Ovary (tissue), 7 donors: ENCODE measurements at regions not wholly inside any gene's neighbourhood (a gene's known extent, or its start where the extent isn't known, plus 50 kb on each side); places are given as distances from the start of the nearest gene placed in this dataset.
"Not testable (repeated sequence)": the region's sequence is repeated elsewhere in the genome, so short reads cannot be mapped to it uniquely, and the experiment has no call there.

Experiments used
- DNase-seq, 5 donors: peaks; one replicate each; pipeline ENCODE4 v3.0.0-alpha.2; 2019 to 2020
- H3K27ac ChIP-seq, 2 donors: fragments of 200-600 bp; one replicate each; pipeline versions ENCODE4 v1.5.1 to v1.8.0; 2019 to 2022
- H3K27me3 ChIP-seq: fragments of 200-600 bp; one replicate; pipeline ENCODE4 v1.8.0; 2022
- H3K36me3 ChIP-seq: fragments of 200-600 bp; sonication (generic); one replicate; pipeline ENCODE4 v1.5.1; 2019
- H3K4me1 ChIP-seq: one replicate; pipeline ENCODE4 v1.8.1; 2013; ENCODE audit warnings: mild to moderate bottlenecking, moderate library complexity; ENCODE audit not compliant: insufficient read depth
- H3K4me3 ChIP-seq: fragments of 200-600 bp; sonication (generic); one replicate; pipeline ENCODE4 v1.5.1; 2017
- H3K9me3 ChIP-seq, 2 donors: fragments of 200-600 bp in 1 of 2; sonication (generic) in 1 of 2; one replicate each; pipeline versions ENCODE4 v1.5.1 to v1.8.1; 2013 to 2019; ENCODE audit warnings: mild to moderate bottlenecking in 1 of 2, moderate library complexity in 1 of 2
- CTCF ChIP-seq, 3 donors: fragments of 450-650 bp in 2 of 3; fragments of 200-600 bp in 1 of 3; IDR thresholded peaks; one replicate each; pipeline versions ENCODE4 v1.5.1 to v1.8.0; 2016 to 2022; ENCODE audit warnings: antibody characterized with exemption in 3 of 3, mild to moderate bottlenecking in 1 of 3
- EP300 ChIP-seq: sonication (generic); formaldehyde crosslinking; IDR thresholded peaks from one replicate; pipeline ENCODE4 v1.6.1; 2017; ENCODE audit warnings: antibody characterized with exemption
- POLR2A ChIP-seq: fragments of 450-650 bp; IDR thresholded peaks from one replicate; pipeline ENCODE4 v1.6.1; 2017; ENCODE audit warnings: antibody characterized with exemption, mild to moderate bottlenecking, moderate library complexity
- WGBS, 3 donors: extraction: QIAGEN DNeasy Blood & Tissue Kit in 1 of 3; methylation state at CpG; one replicate each; pipeline versions ENCODE4 v1.1.5 to v1.1.7; 2013 to 2017; 5-methylcytosine and 5-hydroxymethylcytosine counted together
- intact Hi-C, 4 donors: fragments of 100-400 bp; cut with DNase I; formaldehyde crosslinking; loops; one replicate each; pipeline versions ENCODE4 v1.11.0 to v1.15.1; 2022 to 2023
- donor health status: DM: no; HTN: no; CAD: no; lungs with moderate emphysema.
- donor health status: DM: no; HTN: no; CAD: no.
- donor health status: Bipolar disorder and iron deficiency.
- donor health status: DM: no; HTN: no; CAD: no.
- donor health status: DM: yes; HTN: yes; CAD: no.

DNA sequence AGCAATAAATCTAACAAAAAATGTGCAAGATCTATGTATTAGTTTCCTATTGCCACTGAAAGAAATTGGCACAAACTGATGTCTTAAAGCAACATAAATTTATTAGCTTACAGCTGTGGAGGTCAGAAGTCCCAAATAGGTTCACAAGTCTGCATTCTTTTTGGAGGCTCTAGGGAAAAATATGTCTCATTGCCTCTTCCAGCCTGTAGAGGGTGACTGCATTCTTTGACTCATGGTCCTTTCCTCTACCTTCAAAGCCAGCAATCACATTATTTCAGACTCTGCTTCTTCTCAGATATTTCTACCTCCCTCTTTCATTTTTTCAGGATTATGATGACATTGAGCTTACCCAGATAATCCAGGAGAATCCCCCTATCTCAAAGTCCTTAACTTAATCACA lies 1531.1 kb downstream of the KHDRBS2 start:
- intact Hi-C loops, result no loop called here
- Histone ChIP-seq H3K9me3 (no peaks in the 10 kb centered on the region), H3K27me3 (no peaks in the 10 kb centered on the region), H3K36me3 (no peaks in the 10 kb centered on the region), H3K27ac (no peak overlapping the region), H3K4me1 (no peaks in the 10 kb centered on the region), H3K4me3 (no peak overlapping the region)
- DNase-seq, result no peak
- no peak for TF ChIP-seq EP300
- TF ChIP-seq CTCF (IDR thresholded peaks at IDR 0.05), result no peak
- no peak for TF ChIP-seq POLR2A

GRCh38 chr6:60750353-60751081 lies 1535.5 kb downstream of the KHDRBS2 start:
- H3K36me3 ChIP-seq, H3K27ac ChIP-seq, H3K27me3 ChIP-seq, DNase-seq, H3K4me1 ChIP-seq, H3K4me3 ChIP-seq, H3K9me3 ChIP-seq, intact Hi-C loops: not testable (repeated sequence)
- WGBS, 3 donors, result 55 to 56% (median 55%) methylated on average over 7 of the region's 7 CpGs

DNA sequence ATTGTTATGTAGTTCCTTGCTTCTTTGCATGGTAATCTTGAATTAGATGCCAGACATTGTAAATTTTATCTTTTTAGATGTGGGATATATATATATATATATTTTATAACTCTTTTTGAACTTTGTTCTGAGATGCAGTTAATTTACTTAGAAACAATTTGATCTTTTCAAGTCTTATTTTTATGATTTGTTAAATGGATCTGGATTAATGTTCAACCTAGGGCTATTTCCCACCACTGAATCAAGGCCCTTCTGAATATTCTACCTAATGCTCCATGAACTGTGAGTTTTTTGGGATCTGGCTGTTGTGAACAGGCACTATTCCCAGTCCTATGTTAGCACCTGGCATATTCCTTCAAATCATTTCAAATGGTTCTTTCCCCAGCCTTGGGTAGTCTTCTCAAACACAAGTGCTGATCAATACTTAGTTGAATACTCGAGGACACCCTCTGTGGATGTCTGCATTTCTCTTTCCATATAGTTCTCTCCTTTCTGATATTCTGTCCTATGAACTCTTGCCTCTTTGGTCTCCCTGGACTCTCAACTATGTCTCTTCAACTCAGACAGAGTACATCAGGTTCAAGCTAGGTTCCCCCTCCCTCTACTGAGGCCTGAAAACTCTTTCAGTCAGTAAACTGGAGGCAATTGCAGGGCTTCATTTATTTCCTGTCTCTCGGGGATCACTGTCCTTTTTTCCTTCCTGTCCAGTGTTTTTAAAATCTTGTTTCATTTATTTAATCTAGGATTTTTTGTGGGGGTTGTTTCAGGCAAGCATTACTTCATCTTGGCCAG lies 1538.1 kb downstream of the KHDRBS2 start:
- WGBS, 3 donors, result 48 to 60% (median 50%) methylated on average over 2 of the region's 2 CpGs
- H3K4me3 ChIP-seq, DNase-seq, H3K27ac ChIP-seq, H3K27me3 ChIP-seq, intact Hi-C loops, H3K36me3 ChIP-seq, H3K9me3 ChIP-seq, H3K4me1 ChIP-seq: not testable (repeated sequence)

- DNase-seq, H3K9me3 ChIP-seq, intact Hi-C loops, H3K36me3 ChIP-seq, H3K27ac ChIP-seq, H3K4me1 ChIP-seq, H3K27me3 ChIP-seq, H3K4me3 ChIP-seq: not testable (repeated sequence)
- 16 to 44% (median 24%) methylated on average over 2 of the region's 2 CpGs for WGBS, 3 donors
These were observed 1548.1 kb downstream of the KHDRBS2 start for GRCh38 chr6:60737764-60738425.

- H3K27ac ChIP-seq, H3K4me1 ChIP-seq, H3K36me3 ChIP-seq, H3K4me3 ChIP-seq, intact Hi-C loops, DNase-seq, H3K27me3 ChIP-seq, H3K9me3 ChIP-seq: not testable (repeated sequence)
- WGBS, 3 donors, result 47 to 67% (median 47%) methylated on average over 6 of the region's 6 CpGs
These were observed 1548.7 kb downstream of the KHDRBS2 start for GRCh38 chr6:60737315-60737714.

GRCh38 chr6:60723935-60724334 lies 1562.1 kb downstream of the KHDRBS2 start:
- intact Hi-C loops, DNase-seq: not testable (repeated sequence)

GRCh38 chr6:60695232-60695631 lies 1590.8 kb downstream of the KHDRBS2 start:
- no peaks in the 10 kb centered on the region for H3K9me3 ChIP-seq
- DNase-seq, result no peak
- no peaks in the 10 kb centered on the region for H3K4me1 ChIP-seq
- H3K27ac ChIP-seq, result no peak overlapping the region
- TF ChIP-seq CTCF (IDR thresholded peaks at IDR 0.05) (no peak), POLR2A (no peak), EP300 (no peak)
- no peaks in the 10 kb centered on the region for H3K36me3 ChIP-seq
- 61 to 82% (median 67%) methylated on average over 4 of the region's 4 CpGs for WGBS, 3 donors
- H3K4me3 ChIP-seq, result no peak overlapping the region
- H3K27me3 ChIP-seq, result no peaks in the 10 kb centered on the region
- intact Hi-C loops, result no loop called here

More at GRCh38 chr6:60723935-60724334, 1562.1 kb downstream of the KHDRBS2 start:
- not testable (repeated sequence) for H3K4me1 ChIP-seq, H3K36me3 ChIP-seq, H3K9me3 ChIP-seq, H3K27me3 ChIP-seq, H3K27ac ChIP-seq, H3K4me3 ChIP-seq
- WGBS, 3 donors, result 79 to 83% (median 80%) methylated on average over 5 of the region's 5 CpGs
